ENCODE measurements at regions not wholly inside any gene's neighbourhood (a gene's known extent, or its start where the extent isn't known, plus 50 kb on each side); places are given as distances from the start of the nearest gene placed in this dataset.

DNA sequence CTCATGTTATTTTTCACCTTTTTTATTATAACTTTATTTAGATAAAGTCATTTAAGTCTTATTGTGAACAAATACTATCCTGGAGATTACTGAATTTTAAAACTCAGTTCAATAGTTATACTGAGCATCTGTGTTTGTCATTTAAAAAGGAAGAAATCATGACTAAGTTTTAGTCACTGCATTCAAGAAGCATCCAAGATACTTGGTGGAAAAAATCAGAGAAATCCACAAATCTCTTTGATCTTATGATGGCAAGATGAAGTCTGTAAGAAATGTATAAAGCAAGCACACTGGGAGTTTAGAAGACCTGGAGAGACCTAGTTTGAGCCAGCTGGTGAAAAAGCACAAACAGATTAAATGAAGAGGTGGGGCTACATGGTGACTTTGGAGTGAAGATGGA, 529.8 kb upstream of the IGFBP3 start:
- no peaks in the 10 kb centered on the region for H3K36me3 ChIP-seq (ENCODE audit: insufficient read depth, low read length)
- intact Hi-C loops (cut with micrococcal nuclease; ENCODE audit: unreplicated experiment), result no loop called here
- POLR2A ChIA-PET, result no interaction called here

GRCh38 chr7:46450425-46450824, 529.4 kb upstream of the IGFBP3 start:
- Histone ChIP-seq H3K4me1 (ENCODE audit: insufficient read depth, low read length, poor library complexity, severe bottlenecking) (no peaks in the 10 kb centered on the region), H3K79me2 (ENCODE audit: insufficient read depth, low read depth, low read length) (no peaks in the 10 kb centered on the region), H3K36me3 (ENCODE audit: insufficient read depth, low read length) (no peaks in the 10 kb centered on the region), H2AFZ (ENCODE audit: low read length) (no peak overlapping the region), H3K9me2 (ENCODE audit: insufficient read depth, low read length) (no peaks in the 10 kb centered on the region), H4K20me1 (ENCODE audit: insufficient read depth, low read length) (no peaks in the 10 kb centered on the region), H3K27ac (ENCODE audit: low read depth, low read length, poor library complexity, severe bottlenecking) (no peak overlapping the region), H3K9me3 (ENCODE audit: low read length) (no peaks in the 10 kb centered on the region), H3K4me2 (ENCODE audit: low read length) (no peak overlapping the region), H3K4me3 (ENCODE audit: low read depth, low read length, poor library complexity, severe bottlenecking) (no peak overlapping the region)
- ChIA-PET CTCF (ENCODE audit: unreplicated experiment) (no interaction called here), POLR2A (interaction anchor here (0.7 kb wide), 1 partner anchor 52 kb away, joined by 3 read pairs; no protein-coding TSS in a partner anchor)
- BruUV-seq (replicated peaks), result no TSS peak
- TF ChIP-seq CTCF (conservative IDR thresholded peaks at IDR 0.05; ENCODE audit: low read length), result no peak
- DNase-seq (ENCODE audit: low spot score), result no peak
- intact Hi-C loops (cut with micrococcal nuclease; ENCODE audit: unreplicated experiment), result no loop called here

More for the DNA sequence above, 529.8 kb upstream of the IGFBP3 start:
- H3K9me3 ChIP-seq (ENCODE audit: low read length), result no peaks in the 10 kb centered on the region
- no peak overlapping the region for H3K27ac ChIP-seq (ENCODE audit: low read depth, low read length, poor library complexity, severe bottlenecking)
- H3K4me3 ChIP-seq (ENCODE audit: low read depth, low read length, poor library complexity, severe bottlenecking), result no peak overlapping the region
- DNase-seq (ENCODE audit: low spot score), result no peak
- no peak overlapping the region for H2AFZ ChIP-seq (ENCODE audit: low read length)
- H3K4me1 ChIP-seq (ENCODE audit: insufficient read depth, low read length, poor library complexity, severe bottlenecking), result no peaks in the 10 kb centered on the region
- CTCF ChIA-PET (ENCODE audit: unreplicated experiment), result no interaction called here
- TF ChIP-seq CTCF (conservative IDR thresholded peaks at IDR 0.05; ENCODE audit: low read length), result no peak
- TF ChIP-seq EZH2phosphoT487 (IDR thresholded peaks at IDR 0.05; ENCODE audit: borderline replicate concordance, low read depth, low read length), result no peak
- no peak overlapping the region for H3K4me2 ChIP-seq (ENCODE audit: low read length)
- no peaks in the 10 kb centered on the region for H4K20me1 ChIP-seq (ENCODE audit: insufficient read depth, low read length)
- BruUV-seq (replicated peaks), result no TSS peak
- H3K79me2 ChIP-seq (ENCODE audit: insufficient read depth, low read depth, low read length), result no peaks in the 10 kb centered on the region
- no peaks in the 10 kb centered on the region for H3K9me2 ChIP-seq (ENCODE audit: insufficient read depth, low read length)

DNA sequence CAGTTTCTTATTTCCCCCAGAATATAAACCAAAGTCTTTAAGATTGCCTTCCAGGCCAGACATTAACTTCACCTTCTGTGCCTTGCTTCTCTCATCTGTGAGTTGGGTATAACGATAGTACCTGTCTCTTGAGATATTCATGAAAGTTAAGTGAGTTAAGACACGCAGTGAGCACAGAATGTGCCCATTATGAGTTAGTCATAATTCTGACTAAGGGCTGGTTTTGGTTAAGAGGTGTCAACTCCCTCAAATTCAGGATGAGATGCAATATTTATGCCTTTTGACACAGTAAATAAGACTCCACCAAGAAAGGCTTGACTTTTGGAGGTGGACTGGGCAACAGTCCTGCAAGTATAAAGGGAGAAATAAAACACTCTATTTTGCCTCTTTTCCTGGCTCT, 528.7 kb upstream of the IGFBP3 start:
- BruUV-seq (replicated peaks), result no TSS peak
- Histone ChIP-seq H3K9me2 (ENCODE audit: insufficient read depth, low read length) (no peaks in the 10 kb centered on the region), H3K9me3 (ENCODE audit: low read length) (no peaks in the 10 kb centered on the region), H3K36me3 (ENCODE audit: insufficient read depth, low read length) (no peaks in the 10 kb centered on the region), H3K27ac (ENCODE audit: low read depth, low read length, poor library complexity, severe bottlenecking) (no peak overlapping the region), H3K4me1 (ENCODE audit: insufficient read depth, low read length, poor library complexity, severe bottlenecking) (no peaks in the 10 kb centered on the region), H2AFZ (ENCODE audit: low read length) (no peak overlapping the region), H3K79me2 (ENCODE audit: insufficient read depth, low read depth, low read length) (no peaks in the 10 kb centered on the region), H3K4me2 (ENCODE audit: low read length) (no peak overlapping the region), H4K20me1 (ENCODE audit: insufficient read depth, low read length) (no peaks in the 10 kb centered on the region), H3K4me3 (ENCODE audit: low read depth, low read length, poor library complexity, severe bottlenecking) (no peak overlapping the region)
- intact Hi-C loops (cut with micrococcal nuclease; ENCODE audit: unreplicated experiment), result no loop called here
- no peak for DNase-seq (ENCODE audit: low spot score)
- CTCF ChIA-PET (ENCODE audit: unreplicated experiment), result no interaction called here
- TF ChIP-seq EZH2phosphoT487 (IDR thresholded peaks at IDR 0.05; ENCODE audit: borderline replicate concordance, low read depth, low read length) (no peak), CTCF (conservative IDR thresholded peaks at IDR 0.05; ENCODE audit: low read length) (no peak)
- POLR2A ChIA-PET, result interaction anchor here (0.6 to 0.7 kb wide), 2 partner anchors 52 to 113 kb away, joined by 3 to 6 read pairs; no protein-coding TSS in a partner anchor
